ENCODE measurements at regions not wholly inside any gene's neighbourhood (a gene's known extent, or its start where the extent isn't known, plus 50 kb on each side); places are given as distances from the start of the nearest gene placed in this dataset.

- Mint-ChIP-seq H3K27me3 (ENCODE audit: low read depth) (no peaks in the 10 kb centered on the region), H3K4me3 (no peak overlapping the region), H3K9me3 (peaks cover 15% of the 10 kb centered on the region), H3K27ac (no peak overlapping the region), H3K4me1 (ENCODE audit: low read depth) (peaks cover 17% of the 10 kb centered on the region), H3K36me3 (ENCODE audit: low read depth) (no peaks in the 10 kb centered on the region)
- CTCF ChIA-PET: no interaction called here
- DNase-seq: no peak
- intact Hi-C loops (cut with micrococcal nuclease): no loop called here
Observed at GRCh38 chr12:130078852-130079251, 83.4 kb upstream of the FZD10 start.

- Mint-ChIP-seq H3K4me3 (no peak overlapping the region), H3K36me3 (ENCODE audit: low read depth) (no peaks in the 10 kb centered on the region), H3K27ac (no peak overlapping the region)
Observed at GRCh38 chr12:130079279-130079678, 83.0 kb upstream of the FZD10 start.

GRCh38 chr12:130080205-130080604, 82.1 kb upstream of the FZD10 start:
- H3K4me3 Mint-ChIP-seq: no peak overlapping the region
- H3K27ac Mint-ChIP-seq: no peak overlapping the region
- H3K27me3 Mint-ChIP-seq (ENCODE audit: low read depth): no peaks in the 10 kb centered on the region
- no peak for DNase-seq
- peaks cover 24% of the 10 kb centered on the region for H3K4me1 Mint-ChIP-seq (ENCODE audit: low read depth)
- no peaks in the 10 kb centered on the region for H3K36me3 Mint-ChIP-seq (ENCODE audit: low read depth)
- CTCF ChIA-PET: interaction anchor here (0.9 kb wide), 1 partner anchor 38 kb away, joined by 3 read pairs; no protein-coding TSS in a partner anchor
- peaks cover 15% of the 10 kb centered on the region for H3K9me3 Mint-ChIP-seq
- intact Hi-C loops (cut with micrococcal nuclease): no loop called here

More at GRCh38 chr12:130079279-130079678, 83.0 kb upstream of the FZD10 start:
- no peak for DNase-seq
- peaks cover 15% of the 10 kb centered on the region for H3K9me3 Mint-ChIP-seq
- CTCF ChIA-PET: no interaction called here
- H3K4me1 Mint-ChIP-seq (ENCODE audit: low read depth): peaks cover 17% of the 10 kb centered on the region
- no peaks in the 10 kb centered on the region for H3K27me3 Mint-ChIP-seq (ENCODE audit: low read depth)
- intact Hi-C loops (cut with micrococcal nuclease): no loop called here

- Mint-ChIP-seq H3K27ac (no peak overlapping the region), H3K4me3 (no peak overlapping the region), H3K27me3 (ENCODE audit: low read depth) (no peaks in the 10 kb centered on the region), H3K4me1 (ENCODE audit: low read depth) (peaks cover 27% of the 10 kb centered on the region), H3K36me3 (ENCODE audit: low read depth) (no peaks in the 10 kb centered on the region), H3K9me3 (peaks cover 15% of the 10 kb centered on the region)
- CTCF ChIA-PET: interaction anchor here (0.9 kb wide), 1 partner anchor 39 kb away, joined by 3 read pairs; no protein-coding TSS in a partner anchor
- intact Hi-C loops (cut with micrococcal nuclease): no loop called here
- no peak for DNase-seq
Observed at GRCh38 chr12:130081117-130081805, 81.0 kb upstream of the FZD10 start.

GRCh38 chr12:130083002-130083401, 79.3 kb upstream of the FZD10 start:
- CTCF ChIA-PET: no interaction called here
- intact Hi-C loops (cut with micrococcal nuclease): no loop called here
- H3K4me3 Mint-ChIP-seq: no peak overlapping the region
- DNase-seq: no peak
- H3K27ac Mint-ChIP-seq: no peak overlapping the region
- H3K4me1 Mint-ChIP-seq (ENCODE audit: low read depth): peaks cover 37% of the 10 kb centered on the region
- peaks cover 6% of the 10 kb centered on the region for H3K9me3 Mint-ChIP-seq
- no peaks in the 10 kb centered on the region for H3K36me3 Mint-ChIP-seq (ENCODE audit: low read depth)
- no peaks in the 10 kb centered on the region for H3K27me3 Mint-ChIP-seq (ENCODE audit: low read depth)

GRCh38 chr12:130083734-130084133, 78.5 kb upstream of the FZD10 start:
- Mint-ChIP-seq H3K4me1 (ENCODE audit: low read depth) (peaks cover 42% of the 10 kb centered on the region), H3K9me3 (peaks cover 4% of the 10 kb centered on the region), H3K4me3 (no peak overlapping the region), H3K27ac (no peak overlapping the region), H3K27me3 (ENCODE audit: low read depth) (no peaks in the 10 kb centered on the region), H3K36me3 (ENCODE audit: low read depth) (no peaks in the 10 kb centered on the region)
- intact Hi-C loops (cut with micrococcal nuclease): no loop called here
- DNase-seq: no peak
- CTCF ChIA-PET: no interaction called here

GRCh38 chr12:130084359-130084758, 77.9 kb upstream of the FZD10 start:
- Mint-ChIP-seq H3K9me3 (peaks cover 2% of the 10 kb centered on the region), H3K27ac (no peak overlapping the region), H3K4me3 (no peak overlapping the region), H3K36me3 (ENCODE audit: low read depth) (no peaks in the 10 kb centered on the region), H3K27me3 (ENCODE audit: low read depth) (no peaks in the 10 kb centered on the region), H3K4me1 (ENCODE audit: low read depth) (peaks cover 42% of the 10 kb centered on the region)
- CTCF ChIA-PET: no interaction called here
- DNase-seq: no peak
- intact Hi-C loops (cut with micrococcal nuclease): no loop called here

GRCh38 chr12:130086248-130086647, 76.0 kb upstream of the FZD10 start:
- intact Hi-C loops (cut with micrococcal nuclease): no loop called here
- CTCF ChIA-PET: interaction anchor here (1.3 to 1.6 kb wide), 3 partner anchors 9 to 191 kb away, joined by 3 to 9 read pairs (median 7); no protein-coding TSS in a partner anchor
- H3K27me3 Mint-ChIP-seq (ENCODE audit: low read depth): no peaks in the 10 kb centered on the region
- peaks cover 42% of the 10 kb centered on the region for H3K4me1 Mint-ChIP-seq (ENCODE audit: low read depth)
- peak; percentile 51 for DNase-seq
- H3K9me3 Mint-ChIP-seq: no peaks in the 10 kb centered on the region
- peak overlapping the region; percentile 25 for H3K4me3 Mint-ChIP-seq
- H3K27ac Mint-ChIP-seq: peak overlapping the region; percentile 43
- H3K36me3 Mint-ChIP-seq (ENCODE audit: low read depth): no peaks in the 10 kb centered on the region

- no peaks in the 10 kb centered on the region for H3K9me3 Mint-ChIP-seq
- peak; percentile 9 for DNase-seq
- H3K27me3 Mint-ChIP-seq (ENCODE audit: low read depth): no peaks in the 10 kb centered on the region
- H3K36me3 Mint-ChIP-seq (ENCODE audit: low read depth): no peaks in the 10 kb centered on the region
- intact Hi-C loops (cut with micrococcal nuclease): no loop called here
- no peak overlapping the region for H3K27ac Mint-ChIP-seq
- H3K4me3 Mint-ChIP-seq: peak overlapping the region; percentile 25
- H3K4me1 Mint-ChIP-seq (ENCODE audit: low read depth): peaks cover 42% of the 10 kb centered on the region
- CTCF ChIA-PET: interaction anchor here (1.3 to 1.6 kb wide), 3 partner anchors 9 to 190 kb away, joined by 3 to 9 read pairs (median 7); no protein-coding TSS in a partner anchor
Observed at GRCh38 chr12:130086797-130087196, 75.5 kb upstream of the FZD10 start.

- CTCF ChIA-PET: interaction anchor here (1.0 to 1.6 kb wide), 4 partner anchors 10 to 194 kb away, joined by 3 to 9 read pairs (median 5); no protein-coding TSS in a partner anchor
- H3K27ac Mint-ChIP-seq: no peak overlapping the region
- no peaks in the 10 kb centered on the region for H3K27me3 Mint-ChIP-seq (ENCODE audit: low read depth)
- no peaks in the 10 kb centered on the region for H3K9me3 Mint-ChIP-seq
- peak overlapping the region; percentile 11 for H3K4me3 Mint-ChIP-seq
- intact Hi-C loops (cut with micrococcal nuclease): no loop called here
- H3K36me3 Mint-ChIP-seq (ENCODE audit: low read depth): no peaks in the 10 kb centered on the region
- H3K4me1 Mint-ChIP-seq (ENCODE audit: low read depth): peaks cover 42% of the 10 kb centered on the region
- DNase-seq: peak; percentile 58
Observed at GRCh38 chr12:130087222-130087621, 75.0 kb upstream of the FZD10 start.

- H3K36me3 Mint-ChIP-seq (ENCODE audit: low read depth): no peaks in the 10 kb centered on the region
- H3K4me3 Mint-ChIP-seq: no peak overlapping the region
- intact Hi-C loops (cut with micrococcal nuclease): no loop called here
- H3K4me1 Mint-ChIP-seq (ENCODE audit: low read depth): peaks cover 38% of the 10 kb centered on the region
- no peaks in the 10 kb centered on the region for H3K9me3 Mint-ChIP-seq
- no peaks in the 10 kb centered on the region for H3K27me3 Mint-ChIP-seq (ENCODE audit: low read depth)
- DNase-seq: no peak
- CTCF ChIA-PET: no interaction called here
- H3K27ac Mint-ChIP-seq: no peak overlapping the region
Observed at GRCh38 chr12:130088504-130088903, 73.8 kb upstream of the FZD10 start.

GRCh38 chr12:130090542-130090941, 71.7 kb upstream of the FZD10 start:
- no peak overlapping the region for H3K27ac Mint-ChIP-seq
- no peaks in the 10 kb centered on the region for H3K36me3 Mint-ChIP-seq (ENCODE audit: low read depth)
- no peak for DNase-seq
- no peak overlapping the region for H3K4me3 Mint-ChIP-seq
- H3K9me3 Mint-ChIP-seq: no peaks in the 10 kb centered on the region
- no peaks in the 10 kb centered on the region for H3K27me3 Mint-ChIP-seq (ENCODE audit: low read depth)
- CTCF ChIA-PET: no interaction called here
- peaks cover 28% of the 10 kb centered on the region for H3K4me1 Mint-ChIP-seq (ENCODE audit: low read depth)
- intact Hi-C loops (cut with micrococcal nuclease): no loop called here

- H3K36me3 Mint-ChIP-seq (ENCODE audit: low read depth): no peaks in the 10 kb centered on the region
- intact Hi-C loops (cut with micrococcal nuclease): no loop called here
- peaks cover 3% of the 10 kb centered on the region for H3K27me3 Mint-ChIP-seq (ENCODE audit: low read depth)
- no peak overlapping the region for H3K27ac Mint-ChIP-seq
- no peak for DNase-seq
- peaks cover 1% of the 10 kb centered on the region for H3K4me1 Mint-ChIP-seq (ENCODE audit: low read depth)
- CTCF ChIA-PET: no interaction called here
- no peaks in the 10 kb centered on the region for H3K9me3 Mint-ChIP-seq
- no peak overlapping the region for H3K4me3 Mint-ChIP-seq
Observed at GRCh38 chr12:130093380-130093779, 68.9 kb upstream of the FZD10 start.
